ENCODE measurements at regions not wholly inside any gene's neighbourhood (a gene's known extent, or its start where the extent isn't known, plus 50 kb on each side); places are given as distances from the start of the nearest gene placed in this dataset.

GRCh38 chr2:81505586-81505985, 1201.0 kb upstream of the LRRTM1 start:
- no peaks in the 10 kb centered on the region for H3K27me3 ChIP-seq (replicated peaks; ENCODE audit: insufficient read depth, low read depth, low read length, poor library complexity)
- H3K36me3 ChIP-seq (ENCODE audit: insufficient read depth, low read length, poor library complexity, severe bottlenecking), result no peaks in the 10 kb centered on the region
- peaks cover 32% of the 10 kb centered on the region for H3K9me3 ChIP-seq (ENCODE audit: low read depth, low read length, poor library complexity, severe bottlenecking)
- TF ChIP-seq EZH2 (IDR thresholded peaks at IDR 0.05; ENCODE audit: borderline replicate concordance, low read depth, low read length, poor library complexity, severe bottlenecking), result no peak
- BruUV-seq (replicated peaks), result no TSS peak
- intact Hi-C loops (cut with micrococcal nuclease; ENCODE audit: unreplicated experiment), result no loop called here
- H3K27ac ChIP-seq (ENCODE audit: low read depth, low read length, poor library complexity, severe bottlenecking), result no peak overlapping the region
- H3K4me3 ChIP-seq (ENCODE audit: low read depth, low read length, poor library complexity, severe bottlenecking), result no peak overlapping the region
- CTCF ChIA-PET, result no interaction called here
- no peak for DNase-seq (ENCODE audit: low spot score)
- POLR2A ChIA-PET (ENCODE audit: low non-redundant PET), result no interaction called here
- H3K4me1 ChIP-seq (ENCODE audit: insufficient read depth, low read length, poor library complexity, severe bottlenecking), result no peaks in the 10 kb centered on the region

- ChIA-PET CTCF (no interaction called here), POLR2A (ENCODE audit: low non-redundant PET) (no interaction called here)
- TF ChIP-seq EZH2 (IDR thresholded peaks at IDR 0.05; ENCODE audit: borderline replicate concordance, low read depth, low read length, poor library complexity, severe bottlenecking), result no peak
- TF ChIP-seq CTCF (conservative IDR thresholded peaks at IDR 0.05; ENCODE audit: low read depth, low read length), result no peak
- DNase-seq (ENCODE audit: low spot score), result no peak
- BruUV-seq (replicated peaks), result no TSS peak
- H3K36me3 ChIP-seq (ENCODE audit: insufficient read depth, low read length, poor library complexity, severe bottlenecking), result no peaks in the 10 kb centered on the region
- intact Hi-C loops (cut with micrococcal nuclease; ENCODE audit: unreplicated experiment), result no loop called here
- no peaks in the 10 kb centered on the region for H3K4me1 ChIP-seq (ENCODE audit: insufficient read depth, low read length, poor library complexity, severe bottlenecking)
- no peak overlapping the region for H3K27ac ChIP-seq (ENCODE audit: low read depth, low read length, poor library complexity, severe bottlenecking)
- no peaks in the 10 kb centered on the region for H3K27me3 ChIP-seq (replicated peaks; ENCODE audit: insufficient read depth, low read depth, low read length, poor library complexity)
- H3K9me3 ChIP-seq (ENCODE audit: low read depth, low read length, poor library complexity, severe bottlenecking), result peaks cover 47% of the 10 kb centered on the region
- no peak overlapping the region for H3K4me3 ChIP-seq (ENCODE audit: low read depth, low read length, poor library complexity, severe bottlenecking)
These were observed 1191.0 kb upstream of the LRRTM1 start for GRCh38 chr2:81495556-81495955.

GRCh38 chr2:81483254-81483653, 1178.7 kb upstream of the LRRTM1 start:
- Histone ChIP-seq H3K27ac (ENCODE audit: low read depth, low read length, poor library complexity, severe bottlenecking) (no peak overlapping the region), H3K36me3 (ENCODE audit: insufficient read depth, low read length, poor library complexity, severe bottlenecking) (no peaks in the 10 kb centered on the region), H3K9me3 (ENCODE audit: low read depth, low read length, poor library complexity, severe bottlenecking) (peaks cover 31% of the 10 kb centered on the region), H3K27me3 (replicated peaks; ENCODE audit: insufficient read depth, low read depth, low read length, poor library complexity) (no peaks in the 10 kb centered on the region), H3K4me3 (ENCODE audit: low read depth, low read length, poor library complexity, severe bottlenecking) (no peak overlapping the region), H3K4me1 (ENCODE audit: insufficient read depth, low read length, poor library complexity, severe bottlenecking) (no peaks in the 10 kb centered on the region)
- ChIA-PET POLR2A (ENCODE audit: low non-redundant PET) (no interaction called here), CTCF (no interaction called here)
- DNase-seq (ENCODE audit: low spot score), result no peak
- BruUV-seq (replicated peaks), result no TSS peak
- intact Hi-C loops (cut with micrococcal nuclease; ENCODE audit: unreplicated experiment), result no loop called here
- TF ChIP-seq EZH2 (IDR thresholded peaks at IDR 0.05; ENCODE audit: borderline replicate concordance, low read depth, low read length, poor library complexity, severe bottlenecking) (no peak), CTCF (conservative IDR thresholded peaks at IDR 0.05; ENCODE audit: low read depth, low read length) (no peak)

GRCh38 chr2:81481994-81482368, 1177.4 kb upstream of the LRRTM1 start:
- POLR2A ChIA-PET (ENCODE audit: low non-redundant PET), result no interaction called here
- no peak for DNase-seq (ENCODE audit: low spot score)
- intact Hi-C loops (cut with micrococcal nuclease; ENCODE audit: unreplicated experiment), result no loop called here
- Histone ChIP-seq H3K27ac (ENCODE audit: low read depth, low read length, poor library complexity, severe bottlenecking) (no peak overlapping the region), H3K9me3 (ENCODE audit: low read depth, low read length, poor library complexity, severe bottlenecking) (peaks cover 43% of the 10 kb centered on the region), H3K36me3 (ENCODE audit: insufficient read depth, low read length, poor library complexity, severe bottlenecking) (no peaks in the 10 kb centered on the region), H3K27me3 (replicated peaks; ENCODE audit: insufficient read depth, low read depth, low read length, poor library complexity) (no peaks in the 10 kb centered on the region), H3K4me3 (ENCODE audit: low read depth, low read length, poor library complexity, severe bottlenecking) (no peak overlapping the region), H3K4me1 (ENCODE audit: insufficient read depth, low read length, poor library complexity, severe bottlenecking) (no peaks in the 10 kb centered on the region)
- TF ChIP-seq EZH2 (IDR thresholded peaks at IDR 0.05; ENCODE audit: borderline replicate concordance, low read depth, low read length, poor library complexity, severe bottlenecking) (no peak), CTCF (conservative IDR thresholded peaks at IDR 0.05; ENCODE audit: low read depth, low read length) (no peak)
- no TSS peak for BruUV-seq (replicated peaks)
- CTCF ChIA-PET, result no interaction called here

Measured in A673 (cell line).